GM18520 (cell line): ENCODE measurements at regions not wholly inside any gene's neighbourhood (a gene's known extent, or its start where the extent isn't known, plus 50 kb on each side); places are given as distances from the start of the nearest gene placed in this dataset.
"Not testable (repeated sequence)": the region's sequence is repeated elsewhere in the genome, so short reads cannot be mapped to it uniquely, and the experiment has no call there.

Experiments used
- ATAC-seq: cut with Tn5 transposase; IDR thresholded peaks from one replicate; pipeline ENCODE4 v1.9.1; 2021; ENCODE audit not compliant: unreplicated experiment

DNA sequence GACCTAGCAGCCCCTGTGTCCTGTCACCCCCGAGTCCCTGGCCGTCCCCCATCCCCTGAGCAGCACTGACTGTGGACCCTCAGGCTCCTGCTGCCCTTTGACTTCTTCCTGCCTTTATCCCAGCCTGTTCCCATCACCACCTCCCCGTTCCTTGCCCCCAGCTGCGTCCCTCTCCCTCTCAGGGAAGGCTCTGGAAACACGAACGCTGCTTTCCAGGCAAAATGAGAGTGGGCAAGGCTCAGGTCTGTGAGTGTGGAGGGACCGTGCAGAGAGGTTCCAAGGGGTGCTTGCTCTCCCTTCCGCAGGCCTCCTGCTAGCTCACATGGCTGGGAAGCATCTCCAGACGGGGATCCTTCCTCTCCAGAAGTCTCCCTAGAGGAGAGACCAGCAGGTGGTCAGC is 501.8 kb upstream of the SALL3 start:
- ATAC-seq = no peak

DNA sequence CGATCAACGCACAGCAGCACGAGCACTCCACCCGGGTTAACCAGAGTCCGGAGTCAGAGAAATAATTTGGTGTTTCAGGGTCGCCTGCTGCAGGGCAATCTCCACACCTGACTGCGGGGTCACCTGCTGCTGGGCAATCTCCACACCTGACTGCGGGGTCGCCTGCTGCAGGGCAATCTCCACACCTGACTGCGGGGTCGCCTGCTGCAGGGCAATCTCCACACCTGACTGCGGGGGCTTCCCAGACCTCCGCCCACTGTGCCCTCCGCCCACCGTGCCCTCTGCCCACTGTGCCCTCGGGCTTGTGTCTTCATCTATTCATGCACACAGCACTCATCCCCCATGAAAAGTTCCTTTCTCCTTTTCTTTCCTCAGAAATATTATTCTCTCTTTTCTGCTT is 500.2 kb upstream of the SALL3 start:
- ATAC-seq = no peak

DNA sequence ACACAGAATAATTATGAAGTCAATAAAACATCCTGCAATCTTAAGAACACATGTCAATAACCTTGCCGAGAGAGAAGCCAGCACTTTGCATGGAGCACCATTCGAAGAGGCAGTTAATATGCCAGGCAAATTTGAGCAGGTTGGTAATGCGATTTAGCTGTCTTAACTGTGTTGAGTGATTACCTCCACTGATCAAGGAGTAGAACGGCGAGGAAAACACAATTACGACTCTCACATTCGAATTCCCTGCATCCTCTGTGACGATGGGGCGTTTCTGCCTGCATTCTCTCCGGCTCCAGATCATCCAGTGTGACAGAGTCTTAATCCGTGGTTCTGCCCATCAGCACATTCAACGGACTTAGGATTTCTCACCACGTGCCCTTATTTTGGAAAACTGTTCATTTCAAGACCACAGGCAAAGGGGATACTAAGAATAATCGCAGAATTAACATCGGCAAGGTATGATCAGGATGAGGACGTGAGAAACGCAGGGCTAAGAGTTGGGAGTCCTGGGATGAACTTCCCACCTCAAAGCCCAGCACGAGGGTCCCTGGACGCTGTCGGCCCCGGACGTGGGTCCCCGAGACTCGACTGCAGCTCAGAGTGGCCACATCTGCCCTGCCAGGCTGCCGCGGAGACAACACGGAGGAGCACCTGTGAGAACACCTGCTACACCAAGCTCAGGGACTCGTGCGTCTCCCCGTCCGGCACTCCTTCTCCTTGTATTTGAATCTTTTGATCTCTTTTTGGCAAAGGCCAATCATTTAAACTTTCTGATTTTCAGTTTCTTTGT is 499.2 kb upstream of the SALL3 start:
- no peak for ATAC-seq

- ATAC-seq = no peak
Observed at GRCh38 chr18:78482378-78482777, 497.2 kb upstream of the SALL3 start.

- no peak for ATAC-seq
Observed at GRCh38 chr18:78487649-78488048, 492.0 kb upstream of the SALL3 start.

GRCh38 chr18:78492064-78492812 is 487.4 kb upstream of the SALL3 start:
- no peak for ATAC-seq

DNA sequence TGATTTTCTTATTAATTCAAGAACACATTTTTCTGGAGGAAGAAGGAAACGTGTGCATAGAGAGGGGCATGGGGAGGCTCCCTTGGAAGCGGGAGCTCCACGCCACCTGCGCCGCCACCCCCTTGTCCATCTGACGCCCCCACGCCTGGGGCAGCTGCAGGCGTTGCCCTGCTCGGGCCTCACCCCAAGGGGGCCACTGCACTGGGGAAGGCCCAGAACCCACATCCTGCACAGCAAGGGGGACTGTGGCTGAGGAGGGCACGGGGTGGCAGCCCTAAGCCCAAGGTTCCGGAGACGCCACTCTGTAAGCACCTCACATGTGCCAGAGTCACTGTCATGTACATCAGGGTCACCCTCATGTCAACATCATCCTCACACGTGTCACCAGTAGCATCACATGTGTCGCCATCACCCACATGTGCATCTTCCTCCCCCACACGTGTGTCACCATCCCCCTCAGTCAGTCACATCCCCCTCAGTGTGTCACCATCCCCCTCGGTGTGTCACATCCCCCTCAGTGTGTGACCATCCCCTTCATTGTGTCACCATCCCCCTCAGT is 486.7 kb upstream of the SALL3 start:
- no peak for ATAC-seq

DNA sequence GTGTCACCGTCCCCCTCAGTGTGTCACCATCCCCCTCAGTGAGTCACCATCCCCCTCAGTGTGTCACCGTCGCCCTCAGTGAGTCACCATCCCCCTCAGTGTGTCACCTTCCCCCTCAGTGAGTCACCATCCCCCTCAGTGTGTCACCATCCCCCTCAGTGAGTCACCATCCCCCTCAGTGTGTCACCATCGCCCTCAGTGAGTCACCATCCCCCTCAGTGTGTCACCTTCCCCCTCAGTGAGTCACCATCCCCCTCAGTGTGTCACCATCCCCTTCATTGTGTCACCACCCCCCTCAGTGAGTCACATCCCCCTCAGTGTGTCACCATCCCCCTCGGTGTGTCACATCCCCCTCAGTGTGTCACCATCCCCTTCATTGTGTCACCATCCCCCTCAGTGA is 486.1 kb upstream of the SALL3 start:
- not testable (repeated sequence) for ATAC-seq

DNA sequence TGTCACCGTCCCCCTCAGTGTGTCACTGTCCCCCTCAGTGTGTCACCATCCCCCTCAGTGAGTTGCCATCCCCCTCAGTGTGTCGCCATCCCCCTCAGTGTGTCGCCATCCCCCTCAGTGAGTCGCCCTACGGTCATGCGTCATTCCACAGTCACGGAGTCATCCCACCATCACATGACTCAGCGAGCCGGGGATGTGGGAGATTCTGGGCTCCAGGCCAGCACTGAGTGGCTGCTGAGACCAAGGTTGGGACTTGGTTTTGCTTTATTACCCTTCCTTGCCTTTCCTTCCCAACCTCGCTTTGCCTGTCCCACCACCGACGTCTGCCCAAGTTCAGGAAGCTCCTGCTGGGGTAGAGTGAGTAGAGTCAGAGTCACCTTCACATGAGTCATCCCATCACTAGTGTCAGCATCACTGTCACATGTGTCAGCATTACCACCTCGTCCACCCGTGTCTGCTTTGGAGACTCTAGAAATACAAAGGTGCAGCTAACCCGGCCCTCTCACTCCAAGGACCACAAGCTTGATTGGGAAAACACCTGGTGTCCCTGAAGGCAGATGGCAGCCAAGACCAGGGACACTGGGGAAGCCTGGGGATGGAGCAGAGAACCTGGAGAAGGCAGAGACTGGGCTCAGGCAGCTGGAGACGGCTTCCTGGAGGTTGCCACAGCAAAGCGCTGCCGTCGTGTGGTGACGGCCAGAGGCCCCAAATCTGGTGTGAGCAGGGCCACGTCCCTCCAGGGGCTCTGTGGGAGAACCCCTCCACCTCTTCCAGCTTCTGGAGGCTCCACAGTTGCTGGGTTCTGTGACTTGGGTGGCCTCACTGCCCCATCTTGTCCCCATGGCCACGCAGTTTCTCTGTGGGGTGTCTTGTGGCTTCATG is 485.2 kb upstream of the SALL3 start:
- ATAC-seq = no peak

DNA sequence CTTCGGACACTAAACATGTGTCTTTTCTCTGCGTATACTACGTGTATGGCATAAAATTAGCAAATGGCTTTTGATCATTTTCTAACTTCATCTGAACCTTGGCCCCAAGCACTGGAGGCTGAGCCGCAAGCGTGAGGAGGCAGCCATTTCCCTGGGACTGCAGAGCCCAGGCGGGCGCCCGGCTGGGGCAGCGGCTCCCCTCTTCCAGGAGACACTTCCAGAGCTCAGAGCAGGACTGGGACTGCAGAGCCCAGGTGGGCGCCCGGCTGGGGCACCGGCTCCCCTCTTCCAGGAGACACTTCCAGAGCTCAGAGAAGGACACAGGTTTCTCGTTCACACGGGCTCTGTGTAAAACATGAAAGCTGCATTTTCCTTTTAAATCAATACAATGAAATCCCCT is 484.1 kb upstream of the SALL3 start:
- ATAC-seq = no peak

GRCh38 chr18:78496079-78496478 is 483.5 kb upstream of the SALL3 start:
- ATAC-seq = no peak

DNA sequence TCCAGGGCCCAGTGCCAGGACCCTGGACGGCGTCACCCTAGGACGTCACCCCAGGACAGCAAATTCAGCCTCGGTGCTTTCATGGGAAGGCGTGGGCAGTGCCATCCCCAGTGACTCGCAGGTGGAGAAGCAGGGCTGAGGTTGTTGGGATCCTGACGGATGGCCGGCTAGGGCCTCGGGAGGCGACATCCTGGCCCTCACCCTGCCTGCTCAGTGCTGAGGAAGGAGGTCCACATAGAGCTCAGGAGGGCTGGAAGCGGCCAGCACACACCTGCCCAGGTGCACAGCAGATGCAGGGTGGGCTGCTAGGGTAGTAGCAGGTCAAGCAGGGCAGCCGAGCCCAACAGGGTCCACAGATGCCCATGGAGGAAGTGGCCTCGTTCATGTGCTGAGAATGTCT is 482.0 kb upstream of the SALL3 start:
- ATAC-seq = no peak

GRCh38 chr18:78499586-78499985 is 480.0 kb upstream of the SALL3 start:
- ATAC-seq = no peak

DNA sequence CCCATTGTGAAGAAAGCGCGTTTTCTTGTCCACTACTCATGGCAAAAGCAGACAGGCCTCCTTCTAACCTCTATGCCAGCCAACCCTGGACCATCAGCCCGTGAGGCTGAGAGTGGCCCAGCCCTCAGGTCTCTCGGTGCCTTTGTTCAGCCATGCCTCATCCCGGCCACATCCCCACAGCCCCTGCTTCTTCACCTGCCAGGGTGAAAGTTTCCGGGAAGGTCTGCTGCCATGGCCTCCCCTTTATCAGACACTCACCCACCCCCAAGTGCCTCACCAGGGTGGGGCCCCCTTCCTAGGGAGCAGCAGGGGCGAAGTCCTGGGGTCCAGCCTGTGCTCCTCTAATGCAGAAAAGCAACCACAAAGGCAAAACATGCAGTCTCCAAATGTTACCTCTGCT is 478.4 kb upstream of the SALL3 start:
- no peak for ATAC-seq

DNA sequence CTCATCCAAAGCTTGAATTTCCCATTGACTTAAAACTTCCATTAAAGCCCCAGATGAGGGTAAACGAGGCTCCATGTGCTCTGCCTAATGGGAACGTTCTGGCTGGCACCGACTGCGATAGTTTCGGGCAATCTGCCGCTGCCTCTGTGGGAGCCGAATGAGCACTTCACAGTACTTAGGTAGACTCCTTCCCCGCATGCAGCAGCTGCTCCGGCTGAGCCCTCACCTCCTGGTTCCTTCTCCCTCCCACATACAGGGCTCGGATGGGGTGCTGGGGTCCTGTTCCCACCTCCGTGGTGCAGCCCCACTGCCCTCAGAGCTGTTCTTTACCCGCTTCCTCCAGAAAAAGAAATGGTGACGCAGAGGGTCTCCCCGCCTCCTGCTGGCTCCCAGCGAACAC is 476.5 kb upstream of the SALL3 start:
- no peak for ATAC-seq

GRCh38 chr18:78505851-78506461 is 473.7 kb upstream of the SALL3 start:
- ATAC-seq = no peak

GRCh38 chr18:78507217-78507616 is 472.4 kb upstream of the SALL3 start:
- no peak for ATAC-seq

DNA sequence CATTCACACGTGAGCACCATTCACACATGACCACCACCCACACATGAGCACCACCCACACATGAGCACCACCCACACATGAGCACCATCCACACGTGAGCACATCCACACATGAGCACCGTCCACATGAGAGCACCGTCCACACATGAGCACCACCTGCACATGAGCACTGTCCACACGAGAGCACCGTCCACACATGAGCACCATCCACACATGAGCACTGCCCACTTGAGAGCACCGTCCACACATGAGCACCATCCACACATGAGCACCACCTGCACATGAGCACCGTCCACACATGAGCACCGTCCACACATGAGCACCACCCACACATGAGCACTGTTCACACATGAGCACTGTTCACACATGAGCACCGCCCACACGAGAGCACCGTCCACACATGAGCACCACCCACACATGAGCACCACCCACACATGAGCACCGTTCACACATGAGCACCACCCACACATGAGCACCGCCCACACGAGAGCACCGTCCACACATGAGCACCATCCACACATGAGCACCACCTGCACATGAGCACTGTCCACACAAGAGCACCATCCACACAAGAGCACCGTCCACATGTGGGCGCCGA is 471.3 kb upstream of the SALL3 start:
- ATAC-seq = not testable (repeated sequence)

GRCh38 chr18:78510091-78510490 is 469.5 kb upstream of the SALL3 start:
- no peak for ATAC-seq

- no peak for ATAC-seq
Observed at GRCh38 chr18:78510636-78511035, 469.0 kb upstream of the SALL3 start.
